Neural crest cell (in vitro differentiated cells): ENCODE measurements at regions not wholly inside any gene's neighbourhood (a gene's known extent, or its start where the extent isn't known, plus 50 kb on each side); places are given as distances from the start of the nearest gene placed in this dataset.

Source experiments
- DNase-seq: peaks from one replicate; pipeline ENCODE4 v3.0.0; 2021; ENCODE audit warnings: low read depth, mixed read lengths, low spot score
- H3K27ac Mint-ChIP-seq: one replicate; pipeline ENCODE4 v1.8.0; 2021; ENCODE audit warnings: mild to moderate bottlenecking, mixed read lengths; ENCODE audit not compliant: unreplicated experiment
- H3K27me3 Mint-ChIP-seq: 2 replicates; pipeline ENCODE4 v1.8.0; 2021; ENCODE audit warnings: low read depth, mild to moderate bottlenecking, mixed read lengths
- H3K36me3 Mint-ChIP-seq: 2 replicates; pipeline ENCODE4 v1.8.0; 2021; ENCODE audit warnings: low read depth, mild to moderate bottlenecking, mixed read lengths
- H3K4me1 Mint-ChIP-seq: 2 replicates; pipeline ENCODE4 v1.8.0; 2021; ENCODE audit warnings: mixed read lengths
- H3K4me3 Mint-ChIP-seq: one replicate; pipeline ENCODE4 v1.8.0; 2021; ENCODE audit warnings: mild to moderate bottlenecking, mixed read lengths
- H3K9me3 Mint-ChIP-seq: 2 replicates; pipeline ENCODE4 v1.8.0; 2021; ENCODE audit warnings: mixed read lengths
- TF ChIP-seq, protein P1 (sequence below): fragments of 200-600 bp; sonication (generic); conservative IDR thresholded peaks from 2 replicates; pipeline ENCODE4 v1.5.0; 2021; ENCODE audit warnings: antibody characterized with exemption, mild to moderate bottlenecking

DNA sequence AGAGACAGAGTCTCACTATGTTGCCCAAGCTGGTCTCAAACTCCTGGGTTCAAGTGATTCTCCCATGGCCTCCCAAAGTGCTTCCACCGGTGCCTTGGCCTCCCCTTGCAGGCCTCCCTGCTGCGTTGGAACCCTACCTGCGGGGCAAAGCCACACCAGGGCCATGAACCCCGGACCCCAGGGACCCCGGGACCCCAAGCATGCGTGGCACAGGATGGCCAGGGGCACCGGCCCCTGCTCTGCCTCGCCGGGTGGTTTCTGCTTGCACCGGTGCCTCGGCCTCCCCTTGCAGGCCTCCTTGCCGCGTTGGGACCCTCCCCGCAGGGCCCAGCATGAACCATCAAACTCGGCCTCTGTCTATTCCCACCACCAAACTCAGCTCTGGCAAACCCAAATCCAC is 301.0 kb upstream of the NPVF start:
- no peaks in the 10 kb centered on the region for H3K36me3 Mint-ChIP-seq
- peaks cover 7% of the 10 kb centered on the region for H3K27me3 Mint-ChIP-seq
- H3K4me3 Mint-ChIP-seq = no peak overlapping the region
- H3K27ac Mint-ChIP-seq = no peak overlapping the region
- peaks cover 3% of the 10 kb centered on the region for H3K4me1 Mint-ChIP-seq
- TF ChIP-seq, protein P1, sequence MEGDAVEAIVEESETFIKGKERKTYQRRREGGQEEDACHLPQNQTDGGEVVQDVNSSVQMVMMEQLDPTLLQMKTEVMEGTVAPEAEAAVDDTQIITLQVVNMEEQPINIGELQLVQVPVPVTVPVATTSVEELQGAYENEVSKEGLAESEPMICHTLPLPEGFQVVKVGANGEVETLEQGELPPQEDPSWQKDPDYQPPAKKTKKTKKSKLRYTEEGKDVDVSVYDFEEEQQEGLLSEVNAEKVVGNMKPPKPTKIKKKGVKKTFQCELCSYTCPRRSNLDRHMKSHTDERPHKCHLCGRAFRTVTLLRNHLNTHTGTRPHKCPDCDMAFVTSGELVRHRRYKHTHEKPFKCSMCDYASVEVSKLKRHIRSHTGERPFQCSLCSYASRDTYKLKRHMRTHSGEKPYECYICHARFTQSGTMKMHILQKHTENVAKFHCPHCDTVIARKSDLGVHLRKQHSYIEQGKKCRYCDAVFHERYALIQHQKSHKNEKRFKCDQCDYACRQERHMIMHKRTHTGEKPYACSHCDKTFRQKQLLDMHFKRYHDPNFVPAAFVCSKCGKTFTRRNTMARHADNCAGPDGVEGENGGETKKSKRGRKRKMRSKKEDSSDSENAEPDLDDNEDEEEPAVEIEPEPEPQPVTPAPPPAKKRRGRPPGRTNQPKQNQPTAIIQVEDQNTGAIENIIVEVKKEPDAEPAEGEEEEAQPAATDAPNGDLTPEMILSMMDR = no peak
- H3K9me3 Mint-ChIP-seq = no peaks in the 10 kb centered on the region
- DNase-seq = no peak

DNA sequence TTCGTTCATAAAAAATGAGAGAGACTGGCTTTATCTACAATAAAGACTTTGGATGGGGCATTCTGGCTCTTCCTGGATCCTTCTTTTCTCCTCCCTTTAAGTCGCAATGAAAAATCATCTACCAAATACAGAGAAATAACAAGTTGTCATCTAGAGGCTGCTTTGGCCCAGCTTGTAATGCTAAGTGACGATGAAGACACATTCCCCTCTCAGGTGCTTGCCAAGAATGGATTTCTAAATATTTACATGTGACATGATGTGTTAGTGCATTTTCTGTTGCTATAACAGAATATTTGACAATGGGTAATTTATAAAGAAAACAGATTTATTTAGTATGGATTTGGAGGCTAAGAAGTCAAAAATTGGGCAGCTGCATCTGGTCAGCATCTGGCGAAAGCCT is 308.6 kb upstream of the NPVF start:
- TF ChIP-seq, protein P1 = no peak
- Mint-ChIP-seq H3K9me3 (no peaks in the 10 kb centered on the region), H3K4me3 (no peak overlapping the region), H3K27me3 (no peaks in the 10 kb centered on the region), H3K36me3 (no peaks in the 10 kb centered on the region), H3K4me1 (peaks cover 3% of the 10 kb centered on the region), H3K27ac (no peak overlapping the region)
- no peak for DNase-seq

DNA sequence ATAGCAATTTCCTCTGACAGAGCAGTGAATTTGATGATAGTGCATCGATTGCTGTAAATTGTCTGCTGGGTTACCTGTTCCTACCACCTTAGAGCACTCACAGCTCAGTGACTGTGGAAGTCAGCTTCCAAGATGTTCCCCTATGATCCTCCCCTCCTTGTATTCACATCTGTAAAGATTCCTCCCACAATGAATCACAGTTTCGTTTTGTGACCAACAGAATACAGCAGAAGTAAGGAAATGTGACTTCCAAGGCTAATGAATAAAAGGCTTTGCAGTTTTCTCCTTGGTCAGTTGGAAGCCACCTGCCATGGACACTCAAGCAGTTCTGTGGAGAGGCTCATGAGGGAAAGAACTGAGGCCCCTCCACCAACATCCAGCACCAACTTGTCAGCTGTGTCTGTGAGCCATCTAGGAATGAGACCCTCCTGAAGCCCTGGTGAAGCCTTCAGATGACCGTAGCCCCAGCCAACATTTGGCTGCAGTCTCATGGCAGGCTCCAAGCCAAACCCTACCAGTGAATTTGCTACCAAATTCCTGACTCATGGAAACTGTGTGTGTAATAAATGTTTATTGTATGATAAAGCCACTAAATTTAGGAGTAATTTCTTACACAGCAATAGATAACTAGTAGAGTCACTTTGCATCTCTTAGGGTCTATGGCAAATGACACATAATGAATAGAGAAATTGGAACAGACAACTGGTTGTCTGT is 309.5 kb upstream of the NPVF start:
- no peak for DNase-seq
- Mint-ChIP-seq H3K27me3 (no peaks in the 10 kb centered on the region), H3K4me1 (peaks cover 9% of the 10 kb centered on the region), H3K27ac (no peak overlapping the region), H3K9me3 (no peaks in the 10 kb centered on the region), H3K36me3 (no peaks in the 10 kb centered on the region), H3K4me3 (no peak overlapping the region)
- TF ChIP-seq, protein P1 = no peak

DNA sequence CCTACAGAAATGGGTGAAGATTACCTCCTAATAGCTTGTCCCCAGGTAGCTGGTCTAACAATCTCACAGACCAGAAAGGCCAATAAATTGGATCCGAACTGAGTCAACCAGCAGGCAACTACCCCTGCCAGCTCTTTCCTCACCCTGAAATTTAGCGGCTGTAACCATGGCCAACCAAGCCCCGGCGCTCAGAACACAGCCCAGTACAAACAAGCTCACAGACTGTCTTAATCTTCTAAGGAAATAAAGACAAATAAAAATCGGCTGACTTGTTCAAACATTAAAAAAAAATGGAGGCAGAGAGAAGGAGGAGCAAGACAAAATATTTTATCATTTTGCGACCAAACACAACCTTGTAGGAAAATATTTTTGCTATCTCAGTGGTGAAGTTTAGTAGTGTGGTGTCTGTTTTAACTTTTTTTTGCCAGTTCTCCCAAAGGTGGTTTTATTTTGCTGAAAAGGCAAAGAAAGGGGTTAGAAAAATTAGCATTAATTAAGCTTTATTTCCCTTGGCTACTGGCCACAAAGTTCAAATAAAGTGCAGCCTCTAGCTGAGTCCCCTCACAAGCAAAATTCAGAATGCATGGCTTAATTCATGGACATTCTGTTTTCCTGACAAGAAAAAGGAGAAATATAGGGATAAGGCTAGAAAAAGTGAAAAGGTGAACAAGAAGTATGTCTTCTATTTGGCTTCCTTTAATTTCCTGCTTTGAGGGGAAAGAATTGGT is 313.0 kb upstream of the NPVF start:
- TF ChIP-seq, protein P1 = no peak
- H3K27me3 Mint-ChIP-seq = peaks cover 5% of the 10 kb centered on the region
- no peak overlapping the region for H3K27ac Mint-ChIP-seq
- no peak overlapping the region for H3K4me3 Mint-ChIP-seq
- DNase-seq = no peak
- peaks cover 4% of the 10 kb centered on the region for H3K36me3 Mint-ChIP-seq
- peaks cover 16% of the 10 kb centered on the region for H3K4me1 Mint-ChIP-seq
- peaks cover 7% of the 10 kb centered on the region for H3K9me3 Mint-ChIP-seq

DNA sequence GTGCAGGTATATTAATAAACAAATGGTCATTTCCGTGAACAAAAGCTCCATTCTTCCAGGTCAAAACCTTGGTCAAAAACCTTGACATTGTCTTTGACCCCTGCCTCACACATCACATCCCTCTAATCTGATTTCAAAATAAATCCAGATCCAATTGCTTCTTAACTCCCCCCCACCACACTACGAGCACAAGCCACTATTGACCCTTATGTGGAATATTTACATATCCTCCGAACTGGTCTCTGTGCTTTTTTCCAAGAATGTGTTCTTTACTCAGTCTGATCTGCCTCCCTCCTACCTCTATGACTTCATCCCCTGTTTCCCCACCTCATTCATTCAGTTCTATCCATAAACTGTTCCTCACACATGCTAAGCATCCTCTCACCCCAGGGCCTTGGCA is 313.6 kb upstream of the NPVF start:
- DNase-seq = no peak
- no peak overlapping the region for H3K4me3 Mint-ChIP-seq
- H3K4me1 Mint-ChIP-seq = peaks cover 16% of the 10 kb centered on the region
- H3K36me3 Mint-ChIP-seq = peaks cover 4% of the 10 kb centered on the region
- TF ChIP-seq, protein P1 = no peak
- H3K9me3 Mint-ChIP-seq = peaks cover 7% of the 10 kb centered on the region
- H3K27me3 Mint-ChIP-seq = peaks cover 5% of the 10 kb centered on the region
- H3K27ac Mint-ChIP-seq = no peak overlapping the region
